ENCODE measurements at regions not wholly inside any gene's neighbourhood (a gene's known extent, or its start where the extent isn't known, plus 50 kb on each side); places are given as distances from the start of the nearest gene placed in this dataset.

GRCh38 chr2:8496617-8497016 lies 185.2 kb upstream of the ID2 start:
- Histone ChIP-seq H4K20me1 (replicated peaks; ENCODE audit: control insufficient read depth, insufficient read depth, low read length) (peaks cover 4% of the 10 kb centered on the region; the same call in 1 of the 2 replicates), H2AFZ (ENCODE audit: low read depth, low read length) (no peak overlapping the region), H3K27ac (ENCODE audit: extremely low read depth, low read depth, low read length) (no peak overlapping the region), H3K36me3 (ENCODE audit: control insufficient read depth, insufficient read depth, low read length) (no peaks in the 10 kb centered on the region), H3K9me1 (ENCODE audit: control insufficient read depth, insufficient read depth, low read length) (no peaks in the 10 kb centered on the region), H3K79me2 (ENCODE audit: control insufficient read depth, insufficient read depth, low read length) (no peaks in the 10 kb centered on the region), H3K4me2 (ENCODE audit: insufficient read depth, low read length) (no peak overlapping the region), H3K27me3 (ENCODE audit: control insufficient read depth in 2 of 2, insufficient read depth in 2 of 2, low read length in 2 of 2) (peaks cover 28 to 85% of the 10 kb centered on the region in 2 experiments), H3K4me1 (replicated peaks in 1 of 2; ENCODE audit: control insufficient read depth in 2 of 2, insufficient read depth in 2 of 2, low read length in 2 of 2) (peaks cover 0 to 3% of the 10 kb centered on the region in 2 experiments; a peak in 1 of 5 replicates), H3K9ac (ENCODE audit: insufficient read depth in 1 of 2, low read depth in 2 of 2, low read length in 2 of 2) (no peak overlapping the region), H3K9me3 (replicated peaks; ENCODE audit: control insufficient read depth, insufficient read depth, low read depth, low read length) (no peaks in the 10 kb centered on the region), H3K4me3 (no peak overlapping the region)
- no peak for TF ChIP-seq ZEB2 (IDR thresholded peaks at IDR 0.05)
- no peak for TF ChIP-seq RBM17 (IDR thresholded peaks at IDR 0.05; ENCODE audit: borderline replicate concordance, low read depth, low read length)
- TF ChIP-seq ZNF408 (CRISPR knock-in tag; IDR thresholded peaks at IDR 0.05; ENCODE audit: low read depth), result no peak
- no peak for TF ChIP-seq ZNF212 (CRISPR knock-in tag; IDR thresholded peaks at IDR 0.05)
- TF ChIP-seq RBM22 (IDR thresholded peaks at IDR 0.05; ENCODE audit: low read depth, low read length, poor library complexity, severe bottlenecking), result no peak
- no peak for TF ChIP-seq RFX5 (IDR thresholded peaks at IDR 0.05; ENCODE audit: low read depth, low read length)
- TF ChIP-seq SREBF2 (CRISPR knock-in tag; IDR thresholded peaks at IDR 0.05), result no peak
- TF ChIP-seq, protein P1, sequence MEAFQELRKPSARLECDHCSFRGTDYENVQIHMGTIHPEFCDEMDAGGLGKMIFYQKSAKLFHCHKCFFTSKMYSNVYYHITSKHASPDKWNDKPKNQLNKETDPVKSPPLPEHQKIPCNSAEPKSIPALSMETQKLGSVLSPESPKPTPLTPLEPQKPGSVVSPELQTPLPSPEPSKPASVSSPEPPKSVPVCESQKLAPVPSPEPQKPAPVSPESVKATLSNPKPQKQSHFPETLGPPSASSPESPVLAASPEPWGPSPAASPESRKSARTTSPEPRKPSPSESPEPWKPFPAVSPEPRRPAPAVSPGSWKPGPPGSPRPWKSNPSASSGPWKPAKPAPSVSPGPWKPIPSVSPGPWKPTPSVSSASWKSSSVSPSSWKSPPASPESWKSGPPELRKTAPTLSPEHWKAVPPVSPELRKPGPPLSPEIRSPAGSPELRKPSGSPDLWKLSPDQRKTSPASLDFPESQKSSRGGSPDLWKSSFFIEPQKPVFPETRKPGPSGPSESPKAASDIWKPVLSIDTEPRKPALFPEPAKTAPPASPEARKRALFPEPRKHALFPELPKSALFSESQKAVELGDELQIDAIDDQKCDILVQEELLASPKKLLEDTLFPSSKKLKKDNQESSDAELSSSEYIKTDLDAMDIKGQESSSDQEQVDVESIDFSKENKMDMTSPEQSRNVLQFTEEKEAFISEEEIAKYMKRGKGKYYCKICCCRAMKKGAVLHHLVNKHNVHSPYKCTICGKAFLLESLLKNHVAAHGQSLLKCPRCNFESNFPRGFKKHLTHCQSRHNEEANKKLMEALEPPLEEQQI (IDR thresholded peaks at IDR 0.05), result no peak
- no peak for TF ChIP-seq NFRKB (IDR thresholded peaks at IDR 0.05; ENCODE audit: low read depth)
- TF ChIP-seq, protein P2, sequence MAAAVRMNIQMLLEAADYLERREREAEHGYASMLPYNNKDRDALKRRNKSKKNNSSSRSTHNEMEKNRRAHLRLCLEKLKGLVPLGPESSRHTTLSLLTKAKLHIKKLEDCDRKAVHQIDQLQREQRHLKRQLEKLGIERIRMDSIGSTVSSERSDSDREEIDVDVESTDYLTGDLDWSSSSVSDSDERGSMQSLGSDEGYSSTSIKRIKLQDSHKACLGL (CRISPR knock-in tag; IDR thresholded peaks at IDR 0.05; ENCODE audit: borderline replicate concordance, poor library complexity, severe bottlenecking), result no peak
- no peak for TF ChIP-seq C11orf30 (IDR thresholded peaks at IDR 0.05; ENCODE audit: low read depth)
- TF ChIP-seq ZFPM2 (CRISPR knock-in tag; IDR thresholded peaks at IDR 0.05), result no peak
- TF ChIP-seq SIN3B (IDR thresholded peaks at IDR 0.05; ENCODE audit: low read depth), result no peak
- TF ChIP-seq PHF20 (IDR thresholded peaks at IDR 0.05; ENCODE audit: partially characterized antibody), result no peak
- FAIRE-seq, result no peak
- no peak for DNase-seq (ENCODE audit: extremely low read depth in 1 of 4, low spot score in 3 of 4)
- in situ Hi-C loops (cut with MboI), result no loop called here
- intact Hi-C loops (cut with micrococcal nuclease), result no loop called here
- ATAC-seq, result no peak
- no TSS peak for BruUV-seq (replicated peaks)
- POLR2A ChIA-PET, result interaction anchor here (0.6 to 1.8 kb wide), 3 partner anchors 8 to 17 kb away, joined by 3 to 5 read pairs (median 3); no protein-coding TSS in a partner anchor
- CTCF ChIA-PET (ENCODE audit: low intra/inter-chr PET ratio), result no interaction called here
- 0% methylated on average over 3 of the region's 4 CpGs for WGBS (ENCODE audit: insufficient coverage, low coverage, missing lambda C conversion rate)

Data from K562 (cell line).